Endodermal cell (in vitro differentiated cells): ENCODE measurements at regions not wholly inside any gene's neighbourhood (a gene's known extent, or its start where the extent isn't known, plus 50 kb on each side); places are given as distances from the start of the nearest gene placed in this dataset.

Experiments used
- DNase-seq: peaks from one replicate; pipeline ENCODE4 v3.0.0-alpha.2; 2017
- H3K27ac ChIP-seq: 2 replicates; pipeline ENCODE4 v1.5.1; 2013; ENCODE audit warnings: mild to moderate bottlenecking, low read depth, low read length, moderate library complexity
- H3K27me3 ChIP-seq: 2 replicates; pipeline ENCODE4 v1.6.1; 2013; ENCODE audit warnings: mild to moderate bottlenecking, low read length, moderate library complexity; ENCODE audit not compliant: insufficient read depth, control insufficient read depth, poor library complexity, severe bottlenecking
- H3K36me3 ChIP-seq: 2 replicates; pipeline ENCODE4 v1.7.0; 2013; ENCODE audit warnings: mild to moderate bottlenecking, low read length, moderate library complexity; ENCODE audit not compliant: control insufficient read depth, insufficient read depth
- H3K4me1 ChIP-seq: one replicate; pipeline ENCODE4 v1.7.0; 2013; ENCODE audit warnings: low read length; ENCODE audit not compliant: control insufficient read depth, insufficient read depth
- H3K4me3 ChIP-seq: 2 replicates; pipeline ENCODE4 v1.5.1; 2013; ENCODE audit warnings: mild to moderate bottlenecking, low read length, moderate library complexity
- H3K9ac ChIP-seq: 2 replicates; pipeline ENCODE4 v1.6.1; 2013; ENCODE audit warnings: mild to moderate bottlenecking, low read length, moderate library complexity; ENCODE audit not compliant: poor library complexity, severe bottlenecking; ENCODE audit errors: extremely low read depth
- H3K9me3 ChIP-seq: 2 replicates; pipeline ENCODE4 v1.6.1; 2013; ENCODE audit warnings: mild to moderate bottlenecking, low read length, moderate library complexity; ENCODE audit not compliant: control insufficient read depth
- H3K27ac Mint-ChIP-seq: 2 replicates; pipeline ENCODE4 v1.8.0; 2020; ENCODE audit warnings: mixed read lengths
- H3K27me3 Mint-ChIP-seq: 2 replicates; pipeline ENCODE4 v1.8.0; 2021; ENCODE audit warnings: mild to moderate bottlenecking, mixed read lengths; ENCODE audit not compliant: insufficient read depth
- H3K36me3 Mint-ChIP-seq: 2 replicates; pipeline ENCODE4 v1.8.0; 2020; ENCODE audit warnings: low read depth, mixed read lengths
- H3K4me1 Mint-ChIP-seq: 2 replicates; pipeline ENCODE4 v1.8.0; 2020; ENCODE audit warnings: mixed read lengths
- H3K4me3 Mint-ChIP-seq: 2 replicates; pipeline ENCODE4 v1.8.0; 2020; ENCODE audit warnings: mild to moderate bottlenecking, moderate library complexity, mixed read lengths
- H3K9me3 Mint-ChIP-seq: 2 replicates; pipeline ENCODE4 v1.8.0; 2020; ENCODE audit warnings: mild to moderate bottlenecking, mixed read lengths
- WGBS, 2 experiments: methylation state at CpG; one replicate each; pipeline versions ENCODE4 v1.1.5 to v1.1.7; 2013; ENCODE audit warnings: missing lambda C conversion rate in 2 of 2, mixed read lengths in 1 of 2; ENCODE audit not compliant: insufficient coverage in 1 of 2, insufficient read length in 1 of 2; 5-methylcytosine and 5-hydroxymethylcytosine counted together
- TF ChIP-seq, protein P1 (sequence below): fragments of 200-600 bp; sonication (generic); conservative IDR thresholded peaks from 2 replicates; pipeline ENCODE4 v1.5.0; 2021; ENCODE audit warnings: antibody characterized with exemption, mild to moderate bottlenecking

DNA sequence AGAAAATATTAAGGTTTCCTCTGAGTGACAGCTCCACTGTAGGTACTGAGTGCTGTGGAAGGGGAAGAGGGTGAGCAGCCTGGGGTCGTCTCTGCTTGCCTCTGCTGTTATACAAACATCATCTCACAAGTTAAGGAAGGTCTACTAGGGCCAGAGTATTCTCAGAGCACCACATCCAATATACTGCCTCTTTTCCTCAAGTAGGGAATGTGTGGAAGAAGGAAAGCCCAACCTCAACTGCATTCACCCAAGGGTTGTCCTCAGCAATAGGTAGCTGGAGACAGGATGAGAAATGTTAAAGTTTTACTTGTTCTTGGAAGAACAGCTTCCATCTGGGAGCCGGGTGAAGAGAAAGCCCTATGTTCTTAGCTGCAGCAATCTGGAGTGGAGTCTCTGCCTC, 1062.3 kb upstream of the CDH10 start:
- H3K27ac Mint-ChIP-seq, result no peak overlapping the region
- no peaks in the 10 kb centered on the region for H3K9me3 Mint-ChIP-seq
- no peak overlapping the region for H3K4me3 Mint-ChIP-seq
- H3K27me3 Mint-ChIP-seq, result no peaks in the 10 kb centered on the region
- H3K36me3 Mint-ChIP-seq, result no peaks in the 10 kb centered on the region
- Histone ChIP-seq H3K27me3 (no peaks in the 10 kb centered on the region), H3K27ac (no peak overlapping the region), H3K9me3 (no peaks in the 10 kb centered on the region), H3K9ac (no peak overlapping the region), H3K4me3 (no peak overlapping the region), H3K4me1 (no peaks in the 10 kb centered on the region), H3K36me3 (no peaks in the 10 kb centered on the region)
- H3K4me1 Mint-ChIP-seq, result peaks cover 19% of the 10 kb centered on the region
- TF ChIP-seq, protein P1, sequence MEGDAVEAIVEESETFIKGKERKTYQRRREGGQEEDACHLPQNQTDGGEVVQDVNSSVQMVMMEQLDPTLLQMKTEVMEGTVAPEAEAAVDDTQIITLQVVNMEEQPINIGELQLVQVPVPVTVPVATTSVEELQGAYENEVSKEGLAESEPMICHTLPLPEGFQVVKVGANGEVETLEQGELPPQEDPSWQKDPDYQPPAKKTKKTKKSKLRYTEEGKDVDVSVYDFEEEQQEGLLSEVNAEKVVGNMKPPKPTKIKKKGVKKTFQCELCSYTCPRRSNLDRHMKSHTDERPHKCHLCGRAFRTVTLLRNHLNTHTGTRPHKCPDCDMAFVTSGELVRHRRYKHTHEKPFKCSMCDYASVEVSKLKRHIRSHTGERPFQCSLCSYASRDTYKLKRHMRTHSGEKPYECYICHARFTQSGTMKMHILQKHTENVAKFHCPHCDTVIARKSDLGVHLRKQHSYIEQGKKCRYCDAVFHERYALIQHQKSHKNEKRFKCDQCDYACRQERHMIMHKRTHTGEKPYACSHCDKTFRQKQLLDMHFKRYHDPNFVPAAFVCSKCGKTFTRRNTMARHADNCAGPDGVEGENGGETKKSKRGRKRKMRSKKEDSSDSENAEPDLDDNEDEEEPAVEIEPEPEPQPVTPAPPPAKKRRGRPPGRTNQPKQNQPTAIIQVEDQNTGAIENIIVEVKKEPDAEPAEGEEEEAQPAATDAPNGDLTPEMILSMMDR, result no peak
- peak; percentile 45 for DNase-seq
- 83 to 100% methylated on average over 1 of the region's 2 CpGs for WGBS, 2 experiments

DNA sequence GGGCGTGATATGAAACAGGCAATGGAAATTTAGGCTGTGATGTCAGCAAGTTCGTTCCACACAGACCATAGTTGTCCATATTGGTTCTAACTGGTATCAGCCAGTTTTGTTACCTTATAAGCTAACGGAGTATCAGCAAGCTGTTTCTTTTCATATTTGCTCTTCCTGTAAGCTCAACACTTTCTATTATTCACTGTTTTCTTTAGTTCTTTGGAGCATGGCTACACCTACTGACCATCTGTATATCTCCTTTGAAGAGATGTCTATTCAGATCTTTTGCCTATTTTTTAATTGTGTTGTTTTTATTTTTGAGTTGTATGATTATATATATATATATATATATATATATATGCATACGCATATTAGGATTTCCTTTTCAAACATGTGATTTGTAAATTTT, 1057.2 kb upstream of the CDH10 start:
- Mint-ChIP-seq H3K27ac (no peak overlapping the region), H3K4me3 (no peak overlapping the region), H3K27me3 (no peaks in the 10 kb centered on the region), H3K4me1 (peaks cover under 1% of the 10 kb centered on the region), H3K36me3 (no peaks in the 10 kb centered on the region), H3K9me3 (no peaks in the 10 kb centered on the region)
- Histone ChIP-seq H3K4me3 (no peak overlapping the region), H3K9me3 (no peaks in the 10 kb centered on the region), H3K9ac (no peak overlapping the region), H3K36me3 (no peaks in the 10 kb centered on the region), H3K27ac (no peak overlapping the region), H3K4me1 (no peaks in the 10 kb centered on the region), H3K27me3 (no peaks in the 10 kb centered on the region)
- no peak for DNase-seq
- 87 to 90% methylated on average over 2 to 4 of the region's 4 CpGs for WGBS, 2 experiments
- TF ChIP-seq, protein P1, result no peak

- Histone ChIP-seq H3K36me3 (no peaks in the 10 kb centered on the region), H3K9ac (no peak overlapping the region), H3K27me3 (no peaks in the 10 kb centered on the region), H3K27ac (no peak overlapping the region), H3K9me3 (no peaks in the 10 kb centered on the region), H3K4me1 (no peaks in the 10 kb centered on the region), H3K4me3 (no peak overlapping the region)
- Mint-ChIP-seq H3K4me1 (no peaks in the 10 kb centered on the region), H3K9me3 (no peaks in the 10 kb centered on the region), H3K36me3 (no peaks in the 10 kb centered on the region), H3K27me3 (no peaks in the 10 kb centered on the region), H3K27ac (peak overlapping the region; percentile 30), H3K4me3 (no peak overlapping the region)
- WGBS, 2 experiments, result 63% methylated on average over 1 of the region's 1 CpG; no CpG with 5 or more reads in 1 of the 2 experiments
- no peak for DNase-seq
- TF ChIP-seq, protein P1, result no peak
Observed at GRCh38 chr5:25694801-25695200, 1050.0 kb upstream of the CDH10 start.
